ENCODE measurements at regions not wholly inside any gene's neighbourhood (a gene's known extent, or its start where the extent isn't known, plus 50 kb on each side); places are given as distances from the start of the nearest gene placed in this dataset.
"Not testable (repeated sequence)": the region's sequence is repeated elsewhere in the genome, so short reads cannot be mapped to it uniquely, and the experiment has no call there.

- Histone ChIP-seq H3K27ac (ENCODE audit: low read depth, low read length) (no peak overlapping the region), H3K4me1 (ENCODE audit: control insufficient read depth, insufficient read depth, low read length, unreplicated experiment) (no peaks in the 10 kb centered on the region), H3K36me3 (ENCODE audit: insufficient read depth, low read length) (no peaks in the 10 kb centered on the region), H3K79me2 (ENCODE audit: control insufficient read depth, insufficient read depth, low read length, unreplicated experiment) (no peaks in the 10 kb centered on the region), H3K27me3 (ENCODE audit: insufficient read depth, low read length) (no peaks in the 10 kb centered on the region), H3K4me3 (ENCODE audit: low read depth, low read length) (no peak overlapping the region), H2AFZ (ENCODE audit: low read length, unreplicated experiment) (no peak overlapping the region)
These were observed 70.0 kb downstream of the ELAPOR2 start for GRCh38 chr7:86989407-86989806.

- not testable (repeated sequence) for H3K27ac ChIP-seq (ENCODE audit: low read depth, low read length); H3K4me3 ChIP-seq (ENCODE audit: low read depth, low read length); H3K79me2 ChIP-seq (ENCODE audit: control insufficient read depth, insufficient read depth, low read length, unreplicated experiment); H3K36me3 ChIP-seq (ENCODE audit: insufficient read depth, low read length); H2AFZ ChIP-seq (ENCODE audit: low read length, unreplicated experiment); H3K4me1 ChIP-seq (ENCODE audit: control insufficient read depth, insufficient read depth, low read length, unreplicated experiment); H3K27me3 ChIP-seq (ENCODE audit: insufficient read depth, low read length)
These were observed 71.6 kb downstream of the ELAPOR2 start for GRCh38 chr7:86987834-86988233.

- not testable (repeated sequence) for H2AFZ ChIP-seq (ENCODE audit: low read length, unreplicated experiment); H3K4me1 ChIP-seq (ENCODE audit: control insufficient read depth, insufficient read depth, low read length, unreplicated experiment); H3K79me2 ChIP-seq (ENCODE audit: control insufficient read depth, insufficient read depth, low read length, unreplicated experiment); H3K4me3 ChIP-seq (ENCODE audit: low read depth, low read length); H3K36me3 ChIP-seq (ENCODE audit: insufficient read depth, low read length); H3K27me3 ChIP-seq (ENCODE audit: insufficient read depth, low read length); H3K27ac ChIP-seq (ENCODE audit: low read depth, low read length)
These were observed 72.1 kb downstream of the ELAPOR2 start for GRCh38 chr7:86987358-86987757.

GRCh38 chr7:86985342-86985741 is 74.1 kb downstream of the ELAPOR2 start:
- H3K27ac ChIP-seq (ENCODE audit: low read depth, low read length); H3K79me2 ChIP-seq (ENCODE audit: control insufficient read depth, insufficient read depth, low read length, unreplicated experiment); H3K4me3 ChIP-seq (ENCODE audit: low read depth, low read length); H3K27me3 ChIP-seq (ENCODE audit: insufficient read depth, low read length); H2AFZ ChIP-seq (ENCODE audit: low read length, unreplicated experiment); H3K4me1 ChIP-seq (ENCODE audit: control insufficient read depth, insufficient read depth, low read length, unreplicated experiment); H3K36me3 ChIP-seq (ENCODE audit: insufficient read depth, low read length): not testable (repeated sequence)

GRCh38 chr7:86983654-86984053 is 75.8 kb downstream of the ELAPOR2 start:
- H3K79me2 ChIP-seq (ENCODE audit: control insufficient read depth, insufficient read depth, low read length, unreplicated experiment); H3K4me1 ChIP-seq (ENCODE audit: control insufficient read depth, insufficient read depth, low read length, unreplicated experiment); H3K36me3 ChIP-seq (ENCODE audit: insufficient read depth, low read length); H2AFZ ChIP-seq (ENCODE audit: low read length, unreplicated experiment); H3K27ac ChIP-seq (ENCODE audit: low read depth, low read length); H3K27me3 ChIP-seq (ENCODE audit: insufficient read depth, low read length); H3K4me3 ChIP-seq (ENCODE audit: low read depth, low read length): not testable (repeated sequence)

- not testable (repeated sequence) for H3K4me1 ChIP-seq (ENCODE audit: control insufficient read depth, insufficient read depth, low read length, unreplicated experiment); H3K36me3 ChIP-seq (ENCODE audit: insufficient read depth, low read length); H3K4me3 ChIP-seq (ENCODE audit: low read depth, low read length); H3K27ac ChIP-seq (ENCODE audit: low read depth, low read length); H3K27me3 ChIP-seq (ENCODE audit: insufficient read depth, low read length); H3K79me2 ChIP-seq (ENCODE audit: control insufficient read depth, insufficient read depth, low read length, unreplicated experiment); H2AFZ ChIP-seq (ENCODE audit: low read length, unreplicated experiment)
These were observed 77.5 kb downstream of the ELAPOR2 start for GRCh38 chr7:86981937-86982336.

- no peak overlapping the region for H3K4me3 ChIP-seq (ENCODE audit: low read depth, low read length)
- no peak overlapping the region for H3K27ac ChIP-seq (ENCODE audit: low read depth, low read length)
- no peaks in the 10 kb centered on the region for H3K4me1 ChIP-seq (ENCODE audit: control insufficient read depth, insufficient read depth, low read length, unreplicated experiment)
- H3K79me2 ChIP-seq (ENCODE audit: control insufficient read depth, insufficient read depth, low read length, unreplicated experiment) = no peaks in the 10 kb centered on the region
- H3K27me3 ChIP-seq (ENCODE audit: insufficient read depth, low read length) = no peaks in the 10 kb centered on the region
- no peak overlapping the region for H2AFZ ChIP-seq (ENCODE audit: low read length, unreplicated experiment)
- H3K36me3 ChIP-seq (ENCODE audit: insufficient read depth, low read length) = no peaks in the 10 kb centered on the region
These were observed 78.3 kb downstream of the ELAPOR2 start for GRCh38 chr7:86981127-86981526.

- Histone ChIP-seq H3K4me3 (ENCODE audit: low read depth, low read length) (no peak overlapping the region), H3K27me3 (ENCODE audit: insufficient read depth, low read length) (no peaks in the 10 kb centered on the region), H3K36me3 (ENCODE audit: insufficient read depth, low read length) (no peaks in the 10 kb centered on the region), H2AFZ (ENCODE audit: low read length, unreplicated experiment) (no peak overlapping the region), H3K4me1 (ENCODE audit: control insufficient read depth, insufficient read depth, low read length, unreplicated experiment) (no peaks in the 10 kb centered on the region), H3K27ac (ENCODE audit: low read depth, low read length) (no peak overlapping the region), H3K79me2 (ENCODE audit: control insufficient read depth, insufficient read depth, low read length, unreplicated experiment) (no peaks in the 10 kb centered on the region)
These were observed 79.2 kb downstream of the ELAPOR2 start for GRCh38 chr7:86980223-86980622.

- Histone ChIP-seq H3K27me3 (ENCODE audit: insufficient read depth, low read length) (peaks cover 3% of the 10 kb centered on the region; the same call in 1 of the 2 replicates), H3K4me3 (ENCODE audit: low read depth, low read length) (no peak overlapping the region), H3K4me1 (ENCODE audit: control insufficient read depth, insufficient read depth, low read length, unreplicated experiment) (no peaks in the 10 kb centered on the region), H2AFZ (ENCODE audit: low read length, unreplicated experiment) (no peak overlapping the region), H3K27ac (ENCODE audit: low read depth, low read length) (no peak overlapping the region), H3K36me3 (ENCODE audit: insufficient read depth, low read length) (no peaks in the 10 kb centered on the region), H3K79me2 (ENCODE audit: control insufficient read depth, insufficient read depth, low read length, unreplicated experiment) (no peaks in the 10 kb centered on the region)
These were observed 80.5 kb downstream of the ELAPOR2 start for GRCh38 chr7:86978808-86979506.

- Histone ChIP-seq H3K79me2 (ENCODE audit: control insufficient read depth, insufficient read depth, low read length, unreplicated experiment) (no peaks in the 10 kb centered on the region), H3K27me3 (ENCODE audit: insufficient read depth, low read length) (peaks cover 3% of the 10 kb centered on the region; the same call in 1 of the 2 replicates), H3K4me1 (ENCODE audit: control insufficient read depth, insufficient read depth, low read length, unreplicated experiment) (no peaks in the 10 kb centered on the region), H3K4me3 (ENCODE audit: low read depth, low read length) (no peak overlapping the region), H3K36me3 (ENCODE audit: insufficient read depth, low read length) (no peaks in the 10 kb centered on the region), H2AFZ (ENCODE audit: low read length, unreplicated experiment) (no peak overlapping the region), H3K27ac (ENCODE audit: low read depth, low read length) (no peak overlapping the region)
These were observed 82.5 kb downstream of the ELAPOR2 start for GRCh38 chr7:86976958-86977357.

- no peaks in the 10 kb centered on the region for H3K4me1 ChIP-seq (ENCODE audit: control insufficient read depth, insufficient read depth, low read length, unreplicated experiment)
- peaks cover 3% of the 10 kb centered on the region; the same call in 1 of the 2 replicates for H3K27me3 ChIP-seq (ENCODE audit: insufficient read depth, low read length)
- no peaks in the 10 kb centered on the region for H3K79me2 ChIP-seq (ENCODE audit: control insufficient read depth, insufficient read depth, low read length, unreplicated experiment)
- no peak overlapping the region for H3K4me3 ChIP-seq (ENCODE audit: low read depth, low read length)
- no peaks in the 10 kb centered on the region for H3K36me3 ChIP-seq (ENCODE audit: insufficient read depth, low read length)
- H2AFZ ChIP-seq (ENCODE audit: low read length, unreplicated experiment) = no peak overlapping the region
- no peak overlapping the region for H3K27ac ChIP-seq (ENCODE audit: low read depth, low read length)
These were observed 83.5 kb downstream of the ELAPOR2 start for GRCh38 chr7:86975914-86976313.
